ENCODE measurements at regions not wholly inside any gene's neighbourhood (a gene's known extent, or its start where the extent isn't known, plus 50 kb on each side); places are given as distances from the start of the nearest gene placed in this dataset.

DNA sequence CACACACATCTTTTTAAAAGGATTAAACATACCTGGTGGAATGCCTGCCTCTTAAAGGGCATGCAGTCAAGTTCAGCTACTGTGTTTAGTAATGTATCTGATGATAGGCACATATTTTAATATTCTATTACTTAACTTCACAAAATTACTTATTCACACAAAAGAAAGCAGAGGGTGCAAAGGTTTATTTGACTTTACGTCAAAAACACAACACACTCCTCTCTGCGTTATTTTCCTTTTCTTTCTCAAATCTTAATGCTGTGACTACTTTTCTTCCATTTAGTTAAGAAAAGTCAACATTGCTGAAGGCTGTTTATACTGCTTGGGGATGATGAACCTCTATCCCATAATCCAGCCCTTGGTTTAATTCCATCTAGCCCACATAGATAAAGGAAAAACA lies 127.9 kb upstream of the ST6GAL2 start:
- H2AFZ ChIP-seq (ENCODE audit: low read length) = no peak overlapping the region
- no peak overlapping the region for H3K56ac ChIP-seq (ENCODE audit: insufficient read length, low read depth, low read length)
- H3K4me2 ChIP-seq (ENCODE audit: insufficient read depth, insufficient read length, low read length) = no peak overlapping the region
- H3K36me3 Mint-ChIP-seq (ENCODE audit: insufficient read depth in 1 of 3, low read depth in 3 of 3) = no peaks in the 10 kb centered on the region
- H3K23me2 ChIP-seq (ENCODE audit: insufficient read length, low read depth, low read length, poor library complexity, severe bottlenecking) = no peaks in the 10 kb centered on the region
- H3K23ac ChIP-seq (ENCODE audit: insufficient read length, low read depth, low read length) = no peak overlapping the region
- H3K9me3 ChIP-seq (ENCODE audit: control insufficient read depth, low read depth, low read length) = no peaks in the 10 kb centered on the region
- no peak overlapping the region for H2BK5ac ChIP-seq (ENCODE audit: insufficient read length, low read length)
- no peak overlapping the region for H3K18ac ChIP-seq (ENCODE audit: insufficient read length, low read depth, low read length)
- H2AK5ac ChIP-seq (ENCODE audit: insufficient read length, low read length) = no peak overlapping the region
- H3K27ac Mint-ChIP-seq = no peak overlapping the region
- no peak for TF ChIP-seq CTCF (conservative IDR thresholded peaks at IDR 0.05)
- no peak overlapping the region for H4K8ac ChIP-seq (replicated peaks; ENCODE audit: insufficient read length, low read depth, low read length)
- H3K79me1 ChIP-seq (ENCODE audit: insufficient read depth, low read depth, low read length, poor library complexity, severe bottlenecking) = no peaks in the 10 kb centered on the region
- no peak overlapping the region for H2BK20ac ChIP-seq (ENCODE audit: low read depth, low read length, poor library complexity, severe bottlenecking)
- H3K27me3 Mint-ChIP-seq (ENCODE audit: low read depth) = no peaks in the 10 kb centered on the region
- H3T11ph ChIP-seq (ENCODE audit: low read length) = no peak overlapping the region
- H3K4me1 ChIP-seq (ENCODE audit: insufficient read depth, low read length) = no peaks in the 10 kb centered on the region
- no peak overlapping the region for H3K14ac ChIP-seq (ENCODE audit: insufficient read depth, low read length)
- H2BK12ac ChIP-seq (ENCODE audit: insufficient read length, low read depth, low read length) = no peak overlapping the region
- H4K5ac ChIP-seq (ENCODE audit: insufficient read length, low read depth, low read length) = no peak overlapping the region
- no peak overlapping the region for H4K91ac ChIP-seq (ENCODE audit: insufficient read length, low read depth, low read length)
- H3K79me2 ChIP-seq (ENCODE audit: insufficient read depth, low read length) = no peaks in the 10 kb centered on the region
- H3K4me1 Mint-ChIP-seq = peaks cover 6 to 8% of the 10 kb centered on the region in 2 experiments
- no peak overlapping the region for H3K27ac ChIP-seq (ENCODE audit: insufficient read length, low read depth, low read length)
- no CpG with 5 or more reads among the region's 2 CpGs for WGBS (ENCODE audit: extremely low coverage, insufficient read length, low lambda C conversion rate)
- DNase-seq = no peak
- no peaks in the 10 kb centered on the region for H3K9me3 Mint-ChIP-seq
- no peak overlapping the region for H3K4ac ChIP-seq (ENCODE audit: low read depth, low read length)
- H3K27me3 ChIP-seq (ENCODE audit: insufficient read depth, low read length) = no peaks in the 10 kb centered on the region
- no peaks in the 10 kb centered on the region for H4K20me1 ChIP-seq (ENCODE audit: control insufficient read depth, insufficient read depth, insufficient read length)
- H2BK15ac ChIP-seq (ENCODE audit: low read depth, low read length) = no peak overlapping the region
- no peak overlapping the region for H3K9ac ChIP-seq (ENCODE audit: extremely low read depth, insufficient read length, low read length)
- H3K4me3 Mint-ChIP-seq = no peak overlapping the region
- no peak overlapping the region for H2BK120ac ChIP-seq (ENCODE audit: low read depth, low read length, poor library complexity, severe bottlenecking)

All from H9 (cell line).